IMR-90 (cell line): ENCODE measurements at regions not wholly inside any gene's neighbourhood (a gene's known extent, or its start where the extent isn't known, plus 50 kb on each side); places are given as distances from the start of the nearest gene placed in this dataset.

Experiments
- ATAC-seq: fragments of 200-7000 bp; cut with Tn5 transposase; 2 replicates; pipeline ENCODE4 v1.9.1; 2020; ENCODE audit warnings: low read depth, mild to moderate bottlenecking, moderate library complexity
- BruUV-seq: library from RNA; stranded (reverse); fragments of 400-500 nt; replicated peaks from 2 replicates; lab custom pipeline; 2021; lab: Mats Ljungman, UMichigan
- CTCF ChIA-PET: fragments of 300-600 bp; formaldehyde crosslinking; extraction: SDS; loops from one replicate; lab custom pipeline; 2021; ENCODE audit warnings: antibody characterized with exemption; lab: Yijun Ruan, JAX
- POLR2A ChIA-PET: fragments of 300-600 bp; sonication (Branson Sonifier 250); formaldehyde crosslinking; loops from one replicate; lab custom pipeline; 2022; ENCODE audit warnings: antibody characterized with exemption; ENCODE audit not compliant: unreplicated experiment; lab: Charles Lee
- DNase-seq: peaks from one replicate; pipeline ENCODE4 v3.0.0; 2013
- H2AFZ ChIP-seq: replicated peaks from 2 replicates; pipeline ENCODE3; 2013; ENCODE audit warnings: low read length, mild to moderate bottlenecking; ENCODE audit not compliant: poor library complexity
- H2AK5ac ChIP-seq: 2 replicates; pipeline ENCODE4 v1.6.1; 2013; ENCODE audit warnings: low read depth, low read length, inconsistent platforms
- H2AK9ac ChIP-seq: replicated peaks from 2 replicates; pipeline ENCODE3; 2013; ENCODE audit warnings: mild to moderate bottlenecking, low read depth, low read length, moderate library complexity; ENCODE audit not compliant: poor library complexity
- H2BK120ac ChIP-seq: 2 replicates; pipeline ENCODE4 v1.6.1; 2013; ENCODE audit warnings: low read depth, low read length, inconsistent platforms
- H2BK15ac ChIP-seq: 3 replicates; pipeline ENCODE4 v1.6.1; 2013; ENCODE audit warnings: low read depth, low read length, inconsistent platforms
- H2BK20ac ChIP-seq: 2 replicates; pipeline ENCODE4 v1.6.1; 2013; ENCODE audit warnings: low read depth, mild to moderate bottlenecking, inconsistent platforms, low read length, moderate library complexity
- H2BK5ac ChIP-seq: 2 replicates; pipeline ENCODE4 v1.6.1; 2013; ENCODE audit warnings: mild to moderate bottlenecking, low read depth, low read length, inconsistent platforms; ENCODE audit not compliant: poor library complexity, severe bottlenecking
- H3K14ac ChIP-seq: replicated peaks from 2 replicates; pipeline ENCODE4 v1.6.1; 2013; ENCODE audit warnings: low read depth, low read length, inconsistent platforms
- H3K18ac ChIP-seq: 2 replicates; pipeline ENCODE4 v1.6.1; 2013; ENCODE audit warnings: low read depth, low read length, control low read depth
- H3K23ac ChIP-seq: 2 replicates; pipeline ENCODE4 v1.6.1; 2013; ENCODE audit warnings: low read depth, low read length, inconsistent platforms
- H3K27ac ChIP-seq: 2 replicates; pipeline ENCODE4 v1.5.1; 2013; ENCODE audit warnings: mild to moderate bottlenecking, control low read depth, low read length; ENCODE audit not compliant: insufficient read depth
- H3K27me3 ChIP-seq: 2 replicates; pipeline ENCODE4 v1.6.1; 2013; ENCODE audit warnings: low read length; ENCODE audit not compliant: control insufficient read depth, insufficient read depth
- H3K36me3 ChIP-seq: 2 replicates; pipeline ENCODE4 v1.6.1; 2013; ENCODE audit warnings: low read length, mixed read lengths; ENCODE audit not compliant: control insufficient read depth, insufficient read depth
- H3K4ac ChIP-seq: 2 replicates; pipeline ENCODE4 v1.6.1; 2013; ENCODE audit warnings: low read depth, low read length, inconsistent platforms
- H3K4me1 ChIP-seq: 2 replicates; pipeline ENCODE4 v1.6.1; 2013; ENCODE audit warnings: low read length, mixed read lengths; ENCODE audit not compliant: control insufficient read depth, insufficient read depth
- H3K4me2 ChIP-seq: 2 replicates; pipeline ENCODE4 v1.6.1; 2013; ENCODE audit warnings: low read depth, mild to moderate bottlenecking, control low read depth, low read length, moderate library complexity
- H3K4me3 ChIP-seq: 2 replicates; pipeline ENCODE4 v1.5.1; 2013; ENCODE audit warnings: low read depth, mild to moderate bottlenecking, control low read depth, low read length, moderate library complexity; ENCODE audit not compliant: insufficient read depth
- H3K56ac ChIP-seq: 2 replicates; pipeline ENCODE4 v1.6.1; 2013; ENCODE audit warnings: low read length, inconsistent platforms; ENCODE audit not compliant: insufficient read depth; ENCODE audit errors: extremely low read depth
- H3K79me1 ChIP-seq, 2 experiments: 2 replicates each; pipeline ENCODE4 v1.6.1; 2013; ENCODE audit warnings: low read length in 2 of 2, inconsistent platforms in 1 of 2, low read depth in 1 of 2
- H3K9ac ChIP-seq: 2 replicates; pipeline ENCODE4 v1.6.1; 2013; ENCODE audit warnings: low read depth, low read length, control low read depth
- H3K9me1 ChIP-seq: 2 replicates; pipeline ENCODE4 v1.6.1; 2013; ENCODE audit warnings: low read length, inconsistent platforms; ENCODE audit not compliant: insufficient read depth
- H3K9me3 ChIP-seq: 2 replicates; pipeline ENCODE4 v1.6.1; 2013; ENCODE audit warnings: low read length; ENCODE audit not compliant: control insufficient read depth, insufficient read depth
- H4K20me1 ChIP-seq: 2 replicates; pipeline ENCODE4 v1.6.1; 2013; ENCODE audit warnings: low read length, inconsistent platforms; ENCODE audit not compliant: insufficient read depth
- H4K5ac ChIP-seq: 2 replicates; pipeline ENCODE4 v1.6.1; 2013; ENCODE audit warnings: mild to moderate bottlenecking, low read depth, low read length, control low read depth
- H4K8ac ChIP-seq, 2 experiments: 2 replicates each; pipeline ENCODE4 v1.6.1; 2013; ENCODE audit warnings: low read depth in 2 of 2, low read length in 2 of 2, control low read depth in 1 of 2, inconsistent platforms in 1 of 2
- H4K91ac ChIP-seq: 2 replicates; pipeline ENCODE4 v1.6.1; 2013; ENCODE audit warnings: low read depth, low read length, inconsistent platforms; ENCODE audit not compliant: insufficient read depth
- BHLHE40 ChIP-seq: fragments of 150-350 bp; IDR thresholded peaks from 2 replicates; pipeline ENCODE4 v1.6.1; 2016; ENCODE audit warnings: mild to moderate bottlenecking, low read depth, low read length
- CEBPB ChIP-seq: IDR thresholded peaks from 2 replicates; pipeline ENCODE4 v1.6.1; 2012; ENCODE audit warnings: low read depth, low read length, improper control_type of control experiment
- CHD1 ChIP-seq: IDR thresholded peaks from 2 replicates; pipeline ENCODE4 v1.6.1; 2012; ENCODE audit warnings: low read depth, low read length, improper control_type of control experiment
- FOS ChIP-seq: fragments of 150-350 bp; IDR thresholded peaks from 2 replicates; pipeline ENCODE4 v1.6.1; 2016; ENCODE audit warnings: low read depth, low read length
- MAFK ChIP-seq: IDR thresholded peaks from 2 replicates; pipeline ENCODE4 v1.6.1; 2012; ENCODE audit warnings: low read depth, low read length, improper control_type of control experiment
- MAZ ChIP-seq: IDR thresholded peaks from 2 replicates; pipeline ENCODE4 v1.6.1; 2012; ENCODE audit warnings: low read depth, mild to moderate bottlenecking, low read length, improper control_type of control experiment, moderate library complexity, borderline replicate concordance
- MXI1 ChIP-seq: IDR thresholded peaks from 2 replicates; pipeline ENCODE4 v1.6.1; 2012; ENCODE audit warnings: low read depth, mild to moderate bottlenecking, low read length, moderate library complexity, borderline replicate concordance
- NFE2L2 ChIP-seq: fragments of 150-350 bp; IDR thresholded peaks from 2 replicates; pipeline ENCODE4 v1.6.1; 2016; ENCODE audit warnings: low read depth, mild to moderate bottlenecking, low read length
- POLR2A ChIP-seq: IDR thresholded peaks from 2 replicates; pipeline ENCODE4 v1.6.1; 2012; ENCODE audit warnings: mild to moderate bottlenecking, low read depth, low read length
- RAD21 ChIP-seq: IDR thresholded peaks from 2 replicates; pipeline ENCODE4 v1.6.1; 2012; ENCODE audit warnings: low read length, improper control_type of control experiment
- RCOR1 ChIP-seq: IDR thresholded peaks from 2 replicates; pipeline ENCODE4 v1.6.1; 2012; ENCODE audit warnings: mild to moderate bottlenecking, low read length, improper control_type of control experiment; ENCODE audit not compliant: insufficient replicate concordance
- RFX5 ChIP-seq: IDR thresholded peaks from 2 replicates; pipeline ENCODE4 v1.8.0; 2012; ENCODE audit warnings: low read depth, mild to moderate bottlenecking, low read length, moderate library complexity
- SMC3 ChIP-seq: fragments of 150-350 bp; IDR thresholded peaks from 2 replicates; pipeline ENCODE4 v1.6.1; 2016; ENCODE audit warnings: low read depth, mild to moderate bottlenecking, antibody characterized with exemption, low read length, moderate library complexity
- WGBS, 2 experiments: methylation state at CpG; one replicate each; pipeline versions ENCODE4 v1.1.5 to v1.1.7; 2013; ENCODE audit warnings: missing lambda C conversion rate in 2 of 2; ENCODE audit not compliant: insufficient read length in 1 of 2; ENCODE audit errors: extremely low coverage in 2 of 2; 5-methylcytosine and 5-hydroxymethylcytosine counted together
- dilution Hi-C: fragments of 300-500 bp; cut with HindIII; formaldehyde crosslinking; loops from one replicate; pipeline ENCODE4 v1.14.3; 2018; ENCODE audit warnings: low sequenced_read_pairs; ENCODE audit not compliant: unreplicated experiment
- in situ Hi-C: fragments of 300-500 bp; cut with MboI; formaldehyde crosslinking; loops from 3 replicates; pipeline ENCODE4 v1.14.3; 2019; ENCODE audit warnings: low sequenced_read_pairs, inconsistent platforms, mixed read lengths
- intact Hi-C: fragments of 100-400 bp; cut with micrococcal nuclease; formaldehyde crosslinking; loops from 2 replicates; pipeline ENCODE4 v1.10.0; 2022
- TF ChIP-seq, protein P1 (sequence below): fragments of 150-350 bp; IDR thresholded peaks from 2 replicates; pipeline ENCODE4 v1.6.1; 2016; ENCODE audit warnings: low read depth, mild to moderate bottlenecking, low read length, moderate library complexity, borderline replicate concordance
- TF ChIP-seq, protein P2 (sequence below): conservative IDR thresholded peaks from 2 replicates; pipeline ENCODE4 v1.5.1; 2012; ENCODE audit warnings: mild to moderate bottlenecking, low read depth, low read length, improper control_type of control experiment
- TF ChIP-seq, protein P3 (sequence below): fragments of 150-350 bp; IDR thresholded peaks from 2 replicates; pipeline ENCODE4 v1.6.1; 2017; ENCODE audit warnings: mild to moderate bottlenecking, antibody characterized with exemption, low read length, low read depth

DNA sequence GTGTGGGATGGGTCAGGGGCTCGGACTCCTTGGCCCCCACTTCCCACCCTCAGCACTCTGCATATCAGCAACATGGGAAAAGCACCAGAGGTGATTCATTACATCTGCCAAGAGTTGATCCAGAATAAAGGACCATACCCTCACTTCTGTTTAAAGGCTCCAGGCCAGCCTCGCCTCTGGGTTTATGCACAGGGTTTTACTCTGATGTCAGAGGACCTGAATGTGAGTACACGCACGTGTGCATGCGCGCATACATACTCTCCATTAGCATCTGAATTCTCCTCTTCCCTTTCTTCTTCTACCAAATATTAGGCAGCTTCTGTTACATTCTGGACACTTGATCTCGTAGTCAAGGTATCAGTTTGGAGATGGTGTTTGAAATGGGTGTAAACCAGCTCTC is 114.7 kb upstream of the SPTLC3 start:
- Histone ChIP-seq H3K9me1 (no peaks in the 10 kb centered on the region), H3K79me1 (no peaks in the 10 kb centered on the region), H3K4me1 (no peaks in the 10 kb centered on the region), H3K36me3 (no peaks in the 10 kb centered on the region), H2AK5ac (no peak overlapping the region), H3K23ac (no peak overlapping the region), H3K4me2 (no peak overlapping the region), H2AFZ (no peak overlapping the region), H2BK5ac (no peak overlapping the region), H3K27ac (no peak overlapping the region), H4K91ac (no peak overlapping the region), H3K9me3 (no peaks in the 10 kb centered on the region), H3K9ac (no peak overlapping the region), H3K4me3 (no peak overlapping the region), H2BK15ac (no peak overlapping the region), H4K8ac (no peak overlapping the region), H2BK20ac (no peak overlapping the region), H4K5ac (no peak overlapping the region), H3K27me3 (no peaks in the 10 kb centered on the region), H3K14ac (no peak overlapping the region), H2AK9ac (no peak overlapping the region), H3K56ac (no peak overlapping the region), H4K20me1 (no peaks in the 10 kb centered on the region), H3K4ac (no peak overlapping the region), H2BK120ac (no peak overlapping the region), H3K18ac (no peak overlapping the region)
- in situ Hi-C loops (no loop called here), dilution Hi-C loops (no loop called here), intact Hi-C loops (no loop called here)
- DNase-seq: no peak
- ChIA-PET CTCF (no interaction called here), POLR2A (no interaction called here)
- TF ChIP-seq NFE2L2 (no peak), FOS (no peak), CHD1 (no peak), RAD21 (no peak), CEBPB (no peak), RFX5 (no peak), SMC3 (no peak), BHLHE40 (no peak), RCOR1 (no peak), MAZ (no peak), MAFK (no peak), POLR2A (no peak), MXI1 (no peak)
- TF ChIP-seq, protein P1, sequence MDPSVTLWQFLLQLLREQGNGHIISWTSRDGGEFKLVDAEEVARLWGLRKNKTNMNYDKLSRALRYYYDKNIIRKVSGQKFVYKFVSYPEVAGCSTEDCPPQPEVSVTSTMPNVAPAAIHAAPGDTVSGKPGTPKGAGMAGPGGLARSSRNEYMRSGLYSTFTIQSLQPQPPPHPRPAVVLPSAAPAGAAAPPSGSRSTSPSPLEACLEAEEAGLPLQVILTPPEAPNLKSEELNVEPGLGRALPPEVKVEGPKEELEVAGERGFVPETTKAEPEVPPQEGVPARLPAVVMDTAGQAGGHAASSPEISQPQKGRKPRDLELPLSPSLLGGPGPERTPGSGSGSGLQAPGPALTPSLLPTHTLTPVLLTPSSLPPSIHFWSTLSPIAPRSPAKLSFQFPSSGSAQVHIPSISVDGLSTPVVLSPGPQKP: no peak
- TF ChIP-seq, protein P2, sequence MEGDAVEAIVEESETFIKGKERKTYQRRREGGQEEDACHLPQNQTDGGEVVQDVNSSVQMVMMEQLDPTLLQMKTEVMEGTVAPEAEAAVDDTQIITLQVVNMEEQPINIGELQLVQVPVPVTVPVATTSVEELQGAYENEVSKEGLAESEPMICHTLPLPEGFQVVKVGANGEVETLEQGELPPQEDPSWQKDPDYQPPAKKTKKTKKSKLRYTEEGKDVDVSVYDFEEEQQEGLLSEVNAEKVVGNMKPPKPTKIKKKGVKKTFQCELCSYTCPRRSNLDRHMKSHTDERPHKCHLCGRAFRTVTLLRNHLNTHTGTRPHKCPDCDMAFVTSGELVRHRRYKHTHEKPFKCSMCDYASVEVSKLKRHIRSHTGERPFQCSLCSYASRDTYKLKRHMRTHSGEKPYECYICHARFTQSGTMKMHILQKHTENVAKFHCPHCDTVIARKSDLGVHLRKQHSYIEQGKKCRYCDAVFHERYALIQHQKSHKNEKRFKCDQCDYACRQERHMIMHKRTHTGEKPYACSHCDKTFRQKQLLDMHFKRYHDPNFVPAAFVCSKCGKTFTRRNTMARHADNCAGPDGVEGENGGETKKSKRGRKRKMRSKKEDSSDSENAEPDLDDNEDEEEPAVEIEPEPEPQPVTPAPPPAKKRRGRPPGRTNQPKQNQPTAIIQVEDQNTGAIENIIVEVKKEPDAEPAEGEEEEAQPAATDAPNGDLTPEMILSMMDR: no peak
- TF ChIP-seq, protein P3, sequence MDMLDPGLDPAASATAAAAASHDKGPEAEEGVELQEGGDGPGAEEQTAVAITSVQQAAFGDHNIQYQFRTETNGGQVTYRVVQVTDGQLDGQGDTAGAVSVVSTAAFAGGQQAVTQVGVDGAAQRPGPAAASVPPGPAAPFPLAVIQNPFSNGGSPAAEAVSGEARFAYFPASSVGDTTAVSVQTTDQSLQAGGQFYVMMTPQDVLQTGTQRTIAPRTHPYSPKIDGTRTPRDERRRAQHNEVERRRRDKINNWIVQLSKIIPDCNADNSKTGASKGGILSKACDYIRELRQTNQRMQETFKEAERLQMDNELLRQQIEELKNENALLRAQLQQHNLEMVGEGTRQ: no peak
- no CpG with 5 or more reads among the region's 7 CpGs for WGBS, 2 experiments
- no TSS peak for BruUV-seq
- no peak for ATAC-seq
